ENCODE measurements at regions not wholly inside any gene's neighbourhood (a gene's known extent, or its start where the extent isn't known, plus 50 kb on each side); places are given as distances from the start of the nearest gene placed in this dataset.

- DNase-seq (ENCODE audit: low spot score): no peak
- TF ChIP-seq, protein P1, sequence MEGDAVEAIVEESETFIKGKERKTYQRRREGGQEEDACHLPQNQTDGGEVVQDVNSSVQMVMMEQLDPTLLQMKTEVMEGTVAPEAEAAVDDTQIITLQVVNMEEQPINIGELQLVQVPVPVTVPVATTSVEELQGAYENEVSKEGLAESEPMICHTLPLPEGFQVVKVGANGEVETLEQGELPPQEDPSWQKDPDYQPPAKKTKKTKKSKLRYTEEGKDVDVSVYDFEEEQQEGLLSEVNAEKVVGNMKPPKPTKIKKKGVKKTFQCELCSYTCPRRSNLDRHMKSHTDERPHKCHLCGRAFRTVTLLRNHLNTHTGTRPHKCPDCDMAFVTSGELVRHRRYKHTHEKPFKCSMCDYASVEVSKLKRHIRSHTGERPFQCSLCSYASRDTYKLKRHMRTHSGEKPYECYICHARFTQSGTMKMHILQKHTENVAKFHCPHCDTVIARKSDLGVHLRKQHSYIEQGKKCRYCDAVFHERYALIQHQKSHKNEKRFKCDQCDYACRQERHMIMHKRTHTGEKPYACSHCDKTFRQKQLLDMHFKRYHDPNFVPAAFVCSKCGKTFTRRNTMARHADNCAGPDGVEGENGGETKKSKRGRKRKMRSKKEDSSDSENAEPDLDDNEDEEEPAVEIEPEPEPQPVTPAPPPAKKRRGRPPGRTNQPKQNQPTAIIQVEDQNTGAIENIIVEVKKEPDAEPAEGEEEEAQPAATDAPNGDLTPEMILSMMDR (IDR thresholded peaks at IDR 0.05; ENCODE audit: extremely low read depth, insufficient read depth, missing control alignments): no peak
- in situ Hi-C loops (cut with MboI; ENCODE audit: low pct_unique_long_range_greater_than_20kb, low sequenced_read_pairs, unreplicated experiment): no loop called here
These were observed 542.5 kb downstream of the GATA3 start for GRCh38 chr10:8596929-8597472.

DNA sequence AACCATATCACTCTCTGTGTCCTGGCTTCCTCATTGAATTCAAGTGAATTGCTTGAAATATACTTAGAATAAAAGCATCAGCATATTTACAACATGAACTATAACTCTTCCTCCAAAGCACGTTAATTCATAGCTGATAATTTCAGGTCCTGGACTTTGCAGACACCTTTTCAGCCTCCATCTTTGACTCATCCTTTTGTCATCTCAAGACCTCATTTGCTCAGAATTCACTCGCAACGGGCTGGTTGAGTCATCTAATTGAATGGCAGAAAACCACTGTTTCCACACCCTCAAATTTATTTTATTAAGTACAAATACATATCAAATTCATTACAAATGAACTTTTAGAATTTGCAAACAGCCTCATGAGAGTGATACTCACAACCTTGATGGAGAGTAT, 545.7 kb downstream of the GATA3 start:
- in situ Hi-C loops (cut with MboI; ENCODE audit: low pct_unique_long_range_greater_than_20kb, low sequenced_read_pairs, unreplicated experiment): no loop called here
- TF ChIP-seq, protein P1 (IDR thresholded peaks at IDR 0.05; ENCODE audit: extremely low read depth, insufficient read depth, missing control alignments): no peak
- DNase-seq (ENCODE audit: low spot score): no peak

- DNase-seq (ENCODE audit: low spot score): no peak
- TF ChIP-seq, protein P1 (IDR thresholded peaks at IDR 0.05; ENCODE audit: extremely low read depth, insufficient read depth, missing control alignments): no peak
- in situ Hi-C loops (cut with MboI; ENCODE audit: low pct_unique_long_range_greater_than_20kb, low sequenced_read_pairs, unreplicated experiment): no loop called here
These were observed 548.3 kb downstream of the GATA3 start for GRCh38 chr10:8602821-8603220.

GRCh38 chr10:8614054-8614565, 559.6 kb downstream of the GATA3 start:
- DNase-seq (ENCODE audit: low spot score): no peak
- TF ChIP-seq, protein P1 (IDR thresholded peaks at IDR 0.05; ENCODE audit: extremely low read depth, insufficient read depth, missing control alignments): no peak
- in situ Hi-C loops (cut with MboI; ENCODE audit: low pct_unique_long_range_greater_than_20kb, low sequenced_read_pairs, unreplicated experiment): no loop called here

DNA sequence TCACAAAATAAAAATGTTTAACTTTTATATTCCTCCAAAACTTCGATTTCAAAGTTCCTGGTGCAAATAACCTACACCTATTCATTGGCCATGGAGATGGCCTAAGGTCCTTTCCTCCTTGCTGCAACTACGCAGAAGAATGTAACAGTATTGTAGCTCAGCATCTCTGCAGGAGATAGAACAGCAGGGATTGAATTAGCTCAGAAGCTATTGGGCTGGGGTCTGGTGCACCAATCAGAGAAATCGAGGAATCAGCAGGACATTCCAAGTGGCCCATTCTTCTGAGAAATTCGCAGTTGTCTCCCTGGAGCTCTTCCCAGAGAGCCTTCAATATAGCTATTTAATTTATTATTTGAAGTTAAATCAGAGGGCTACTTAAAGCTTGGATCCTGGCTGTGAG, 560.6 kb downstream of the GATA3 start:
- in situ Hi-C loops (cut with MboI; ENCODE audit: low pct_unique_long_range_greater_than_20kb, low sequenced_read_pairs, unreplicated experiment): no loop called here
- TF ChIP-seq, protein P1 (IDR thresholded peaks at IDR 0.05; ENCODE audit: extremely low read depth, insufficient read depth, missing control alignments): no peak
- no peak for DNase-seq (ENCODE audit: low spot score)

- TF ChIP-seq, protein P1 (IDR thresholded peaks at IDR 0.05; ENCODE audit: extremely low read depth, insufficient read depth, missing control alignments): no peak
- DNase-seq (ENCODE audit: low spot score): peak; percentile 17
- in situ Hi-C loops (cut with MboI; ENCODE audit: low pct_unique_long_range_greater_than_20kb, low sequenced_read_pairs, unreplicated experiment): no loop called here
These were observed 561.7 kb downstream of the GATA3 start for GRCh38 chr10:8616166-8616565.

All from GM13977 (cell line).